Neural crest cell (in vitro differentiated cells): ENCODE measurements at regions not wholly inside any gene's neighbourhood (a gene's known extent, or its start where the extent isn't known, plus 50 kb on each side); places are given as distances from the start of the nearest gene placed in this dataset.
A peak's percentile ranks its signal among the peaks of the same experiment; 100 is the strongest.
"Not testable (repeated sequence)": the region's sequence is repeated elsewhere in the genome, so short reads cannot be mapped to it uniquely, and the experiment has no call there.

Source experiments
- DNase-seq: peaks from one replicate; pipeline ENCODE4 v3.0.0; 2021; ENCODE audit warnings: low read depth, mixed read lengths, low spot score
- H3K27ac Mint-ChIP-seq: one replicate; pipeline ENCODE4 v1.8.0; 2021; ENCODE audit warnings: mild to moderate bottlenecking, mixed read lengths; ENCODE audit not compliant: unreplicated experiment
- H3K27me3 Mint-ChIP-seq: 2 replicates; pipeline ENCODE4 v1.8.0; 2021; ENCODE audit warnings: low read depth, mild to moderate bottlenecking, mixed read lengths
- H3K36me3 Mint-ChIP-seq: 2 replicates; pipeline ENCODE4 v1.8.0; 2021; ENCODE audit warnings: low read depth, mild to moderate bottlenecking, mixed read lengths
- H3K4me1 Mint-ChIP-seq: 2 replicates; pipeline ENCODE4 v1.8.0; 2021; ENCODE audit warnings: mixed read lengths
- H3K4me3 Mint-ChIP-seq: one replicate; pipeline ENCODE4 v1.8.0; 2021; ENCODE audit warnings: mild to moderate bottlenecking, mixed read lengths
- H3K9me3 Mint-ChIP-seq: 2 replicates; pipeline ENCODE4 v1.8.0; 2021; ENCODE audit warnings: mixed read lengths
- TF ChIP-seq, protein P1 (sequence below): fragments of 200-600 bp; sonication (generic); conservative IDR thresholded peaks from 2 replicates; pipeline ENCODE4 v1.5.0; 2021; ENCODE audit warnings: antibody characterized with exemption, mild to moderate bottlenecking

DNA sequence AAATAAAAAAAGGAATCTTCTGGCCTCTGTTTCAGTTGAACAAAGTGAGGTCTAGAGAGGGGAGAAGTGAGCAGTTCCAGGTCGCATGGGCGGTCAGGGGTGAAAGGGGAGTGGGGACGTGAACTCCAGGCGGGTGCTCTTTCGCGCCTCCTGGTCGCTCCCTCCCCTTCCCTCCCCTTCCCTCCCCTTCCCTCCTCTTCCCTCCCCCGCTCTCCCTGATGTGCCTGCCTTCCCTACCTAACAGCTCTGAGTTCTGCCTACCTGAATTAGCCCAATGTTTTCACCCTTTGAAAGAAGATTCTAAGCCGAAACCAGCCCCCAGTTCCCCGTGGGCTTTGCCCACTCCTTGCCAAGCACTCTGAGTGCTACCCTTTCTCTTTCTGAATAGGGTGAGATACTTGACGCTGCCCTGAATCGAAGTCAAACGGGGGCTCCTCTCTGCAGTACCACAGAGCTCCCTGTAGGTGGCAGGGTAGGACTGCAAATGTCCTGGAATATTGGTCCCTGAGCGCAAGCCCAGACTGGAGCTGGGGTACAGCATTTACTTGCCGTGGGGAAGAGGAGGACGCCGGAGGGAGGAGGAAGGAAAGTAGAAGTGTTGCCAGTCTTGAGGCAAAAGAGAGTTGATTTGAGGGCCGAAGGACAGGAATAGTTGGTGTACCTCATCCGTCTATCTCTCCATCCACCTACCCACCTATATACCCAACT lies 214.4 kb downstream of the NPIPA7 start:
- not testable (repeated sequence) for H3K9me3 Mint-ChIP-seq, H3K36me3 Mint-ChIP-seq, H3K27ac Mint-ChIP-seq, H3K4me1 Mint-ChIP-seq, H3K4me3 Mint-ChIP-seq, H3K27me3 Mint-ChIP-seq
- peak; percentile 52 for DNase-seq
- TF ChIP-seq, protein P1, sequence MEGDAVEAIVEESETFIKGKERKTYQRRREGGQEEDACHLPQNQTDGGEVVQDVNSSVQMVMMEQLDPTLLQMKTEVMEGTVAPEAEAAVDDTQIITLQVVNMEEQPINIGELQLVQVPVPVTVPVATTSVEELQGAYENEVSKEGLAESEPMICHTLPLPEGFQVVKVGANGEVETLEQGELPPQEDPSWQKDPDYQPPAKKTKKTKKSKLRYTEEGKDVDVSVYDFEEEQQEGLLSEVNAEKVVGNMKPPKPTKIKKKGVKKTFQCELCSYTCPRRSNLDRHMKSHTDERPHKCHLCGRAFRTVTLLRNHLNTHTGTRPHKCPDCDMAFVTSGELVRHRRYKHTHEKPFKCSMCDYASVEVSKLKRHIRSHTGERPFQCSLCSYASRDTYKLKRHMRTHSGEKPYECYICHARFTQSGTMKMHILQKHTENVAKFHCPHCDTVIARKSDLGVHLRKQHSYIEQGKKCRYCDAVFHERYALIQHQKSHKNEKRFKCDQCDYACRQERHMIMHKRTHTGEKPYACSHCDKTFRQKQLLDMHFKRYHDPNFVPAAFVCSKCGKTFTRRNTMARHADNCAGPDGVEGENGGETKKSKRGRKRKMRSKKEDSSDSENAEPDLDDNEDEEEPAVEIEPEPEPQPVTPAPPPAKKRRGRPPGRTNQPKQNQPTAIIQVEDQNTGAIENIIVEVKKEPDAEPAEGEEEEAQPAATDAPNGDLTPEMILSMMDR = peak; percentile 72

DNA sequence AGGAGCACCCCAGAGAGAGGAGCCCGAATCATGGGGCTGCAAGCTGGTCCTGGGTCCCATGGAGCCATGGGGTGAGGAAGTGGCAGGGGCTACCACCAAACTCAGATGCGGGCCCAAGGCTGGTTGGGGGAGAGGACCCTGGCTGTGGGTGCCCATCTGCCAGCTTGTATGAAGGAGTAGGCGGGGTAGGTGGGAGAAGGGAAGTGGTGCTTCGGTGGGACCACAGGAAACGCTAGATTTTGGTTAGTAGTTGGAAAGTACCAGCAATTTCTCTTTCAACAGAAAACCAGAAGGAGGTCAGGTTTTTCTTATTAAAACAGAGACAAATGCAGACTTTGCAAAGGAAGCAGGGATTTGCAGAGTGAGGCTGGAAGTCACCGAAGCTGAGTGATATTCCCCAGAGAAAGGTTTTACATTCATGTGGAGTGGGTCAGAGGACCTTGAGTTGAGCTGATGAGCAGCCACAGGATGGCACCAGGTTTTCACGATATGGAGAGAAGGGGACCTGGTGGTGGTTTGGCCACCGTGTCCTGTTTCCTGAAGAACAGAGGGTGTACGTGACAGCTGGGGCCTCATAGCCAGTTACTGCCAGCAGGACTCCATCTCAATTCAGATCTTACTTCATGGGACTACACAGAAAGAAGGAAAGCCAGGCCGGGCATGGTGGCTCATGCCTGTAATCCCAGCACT lies 216.2 kb downstream of the NPIPA7 start:
- H3K9me3 Mint-ChIP-seq, H3K27me3 Mint-ChIP-seq, H3K4me3 Mint-ChIP-seq, H3K4me1 Mint-ChIP-seq, DNase-seq, H3K27ac Mint-ChIP-seq, H3K36me3 Mint-ChIP-seq: not testable (repeated sequence)

DNA sequence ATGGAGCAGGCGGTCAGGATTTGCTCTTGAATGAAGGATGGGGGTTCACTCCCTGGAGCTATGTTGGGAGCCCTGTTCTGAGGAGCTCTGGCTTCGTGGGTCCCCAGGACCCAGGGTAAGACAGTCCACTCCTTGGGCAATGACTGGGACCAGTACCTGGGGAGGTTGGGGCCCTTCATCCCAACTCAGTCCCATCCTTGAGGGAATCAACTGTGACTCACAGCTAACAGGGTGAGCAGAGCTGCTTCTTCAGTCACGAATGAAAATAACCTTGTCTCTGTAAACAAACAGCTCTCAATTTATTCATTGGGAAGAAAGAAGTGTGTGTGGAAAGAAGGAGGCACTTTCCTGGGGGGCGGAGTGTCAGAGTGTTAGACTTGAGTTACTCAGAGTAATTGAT lies 222.3 kb downstream of the NPIPA7 start:
- H3K27ac Mint-ChIP-seq, H3K9me3 Mint-ChIP-seq, DNase-seq, H3K4me1 Mint-ChIP-seq, H3K27me3 Mint-ChIP-seq, H3K4me3 Mint-ChIP-seq, H3K36me3 Mint-ChIP-seq: not testable (repeated sequence)

DNA sequence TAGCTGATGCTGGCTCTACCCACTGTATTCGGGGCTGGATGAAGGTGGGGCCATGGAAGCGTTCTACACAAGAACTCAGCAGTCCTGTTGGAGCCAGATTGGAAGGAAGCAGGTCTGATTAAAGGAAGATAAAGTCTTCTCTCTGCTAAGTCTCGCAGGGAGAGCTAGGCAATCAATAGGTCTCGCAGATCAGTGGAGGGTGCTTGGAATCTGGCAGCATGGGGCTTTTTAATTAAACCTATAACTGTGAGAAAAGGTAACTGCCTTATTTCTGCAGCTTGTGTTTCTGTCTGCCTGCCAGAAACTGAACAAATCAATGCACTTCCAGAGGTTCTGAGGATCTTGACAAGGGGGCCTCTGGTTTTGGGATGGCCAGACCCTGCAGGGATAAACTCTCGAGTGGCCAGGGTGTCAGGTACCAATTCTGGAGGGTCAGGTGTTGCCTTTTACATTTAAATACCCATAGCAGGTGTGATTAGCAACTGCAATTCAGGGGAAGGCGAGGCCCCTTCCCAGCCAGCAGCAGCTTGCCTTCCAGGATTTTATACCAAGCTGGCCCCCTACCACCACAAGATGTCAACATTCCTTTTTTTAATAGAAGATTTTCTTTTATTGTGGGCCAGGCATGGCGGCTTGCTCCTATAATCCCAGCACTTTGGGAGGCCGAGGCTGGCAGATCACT lies 228.6 kb downstream of the NPIPA7 start:
- H3K27ac Mint-ChIP-seq, H3K4me3 Mint-ChIP-seq, H3K9me3 Mint-ChIP-seq, H3K36me3 Mint-ChIP-seq, H3K27me3 Mint-ChIP-seq, H3K4me1 Mint-ChIP-seq, DNase-seq: not testable (repeated sequence)

DNA sequence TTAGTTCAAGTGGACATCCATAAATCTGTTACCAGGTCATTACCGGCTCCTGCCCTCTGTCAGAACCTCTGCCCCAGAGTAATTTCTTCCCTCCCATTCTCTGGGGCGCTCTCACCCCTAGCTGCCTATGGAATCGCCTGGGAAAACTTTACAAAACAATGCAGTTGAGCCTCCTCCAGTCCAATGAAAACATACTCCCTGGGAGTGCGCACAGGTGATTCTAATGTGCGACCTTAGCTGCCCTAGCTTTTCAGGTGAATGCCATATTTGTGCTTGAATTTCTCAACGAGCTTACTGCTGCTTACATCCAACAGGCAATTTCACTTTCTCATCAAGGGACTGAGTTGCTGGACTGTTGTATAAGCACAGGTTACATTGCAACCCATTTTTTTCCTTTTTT lies 230.7 kb downstream of the NPIPA7 start:
- H3K27ac Mint-ChIP-seq, H3K4me1 Mint-ChIP-seq, H3K27me3 Mint-ChIP-seq, H3K9me3 Mint-ChIP-seq, H3K4me3 Mint-ChIP-seq, H3K36me3 Mint-ChIP-seq, DNase-seq: not testable (repeated sequence)

DNA sequence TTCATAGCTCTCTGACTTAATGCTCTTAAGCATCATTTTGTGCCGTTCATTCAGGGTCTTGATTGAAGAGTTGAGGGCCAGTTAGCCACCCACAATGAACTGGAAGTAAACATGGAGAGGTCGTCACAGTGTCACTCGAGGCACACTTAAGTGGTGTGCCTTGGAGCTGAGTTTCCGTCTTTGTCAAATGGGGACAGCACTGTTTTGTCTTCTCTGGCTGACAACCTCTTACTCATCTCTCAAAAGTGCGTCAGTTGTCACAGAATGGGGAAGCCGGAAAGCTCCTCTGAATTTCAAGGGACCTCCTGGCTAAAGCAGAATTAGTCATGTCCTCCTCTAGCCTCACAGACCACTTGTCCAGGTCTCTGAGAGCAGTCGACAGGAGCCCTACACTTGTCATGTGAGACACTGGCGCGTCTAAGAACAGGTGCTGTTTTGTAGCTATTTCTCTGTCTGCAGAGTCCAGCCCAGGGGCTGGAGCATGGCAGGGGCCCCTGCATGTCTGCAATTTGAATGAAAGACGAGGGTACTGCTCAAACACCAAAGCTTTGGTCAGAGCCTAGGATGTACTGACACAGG lies 231.5 kb downstream of the NPIPA7 start:
- not testable (repeated sequence) for H3K27ac Mint-ChIP-seq, H3K4me3 Mint-ChIP-seq, DNase-seq, H3K27me3 Mint-ChIP-seq, H3K4me1 Mint-ChIP-seq, H3K36me3 Mint-ChIP-seq, H3K9me3 Mint-ChIP-seq

DNA sequence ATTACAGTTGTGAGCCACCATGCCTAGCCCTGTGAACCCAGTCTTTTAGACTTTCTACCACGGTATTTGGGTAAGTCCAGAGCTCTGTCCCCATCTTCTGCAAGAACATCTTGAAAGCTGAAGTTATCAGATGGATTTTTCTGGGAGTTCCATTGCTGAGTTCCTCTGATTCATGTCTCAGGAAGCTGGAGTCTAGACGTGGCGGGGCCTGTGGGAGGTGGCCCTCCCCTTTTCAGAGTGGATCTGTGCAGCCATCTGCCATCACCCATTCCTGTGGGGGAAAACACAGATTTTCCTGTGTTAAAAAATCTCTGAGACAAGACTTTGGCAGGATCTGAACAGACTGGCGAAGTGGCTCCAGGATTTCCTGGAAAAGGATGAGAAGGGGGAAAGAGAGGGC lies 234.3 kb downstream of the NPIPA7 start:
- not testable (repeated sequence) for H3K27me3 Mint-ChIP-seq, H3K4me1 Mint-ChIP-seq, H3K4me3 Mint-ChIP-seq, H3K9me3 Mint-ChIP-seq, DNase-seq, H3K27ac Mint-ChIP-seq, H3K36me3 Mint-ChIP-seq

DNA sequence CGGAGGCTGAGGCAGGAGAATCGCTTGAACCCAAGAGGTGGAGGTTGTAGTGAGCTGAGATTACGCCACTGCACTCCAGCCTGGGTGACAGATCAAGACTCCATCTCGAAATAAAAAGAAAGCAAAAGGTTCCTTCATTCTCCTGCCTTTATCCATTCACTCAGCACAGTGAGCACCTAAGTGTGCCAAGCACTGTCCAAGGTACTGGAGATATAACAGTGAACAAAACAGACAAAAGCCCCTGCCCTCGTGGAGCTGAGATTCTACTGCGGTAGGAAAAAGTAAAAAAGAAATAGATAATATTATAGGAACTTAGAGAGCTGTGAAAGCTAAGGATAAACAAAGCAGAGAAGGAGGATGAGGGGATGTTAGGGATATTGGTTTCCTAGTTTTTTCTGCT lies 235.5 kb downstream of the NPIPA7 start:
- not testable (repeated sequence) for H3K36me3 Mint-ChIP-seq, DNase-seq, H3K9me3 Mint-ChIP-seq, H3K27ac Mint-ChIP-seq, H3K4me3 Mint-ChIP-seq, H3K4me1 Mint-ChIP-seq, H3K27me3 Mint-ChIP-seq

DNA sequence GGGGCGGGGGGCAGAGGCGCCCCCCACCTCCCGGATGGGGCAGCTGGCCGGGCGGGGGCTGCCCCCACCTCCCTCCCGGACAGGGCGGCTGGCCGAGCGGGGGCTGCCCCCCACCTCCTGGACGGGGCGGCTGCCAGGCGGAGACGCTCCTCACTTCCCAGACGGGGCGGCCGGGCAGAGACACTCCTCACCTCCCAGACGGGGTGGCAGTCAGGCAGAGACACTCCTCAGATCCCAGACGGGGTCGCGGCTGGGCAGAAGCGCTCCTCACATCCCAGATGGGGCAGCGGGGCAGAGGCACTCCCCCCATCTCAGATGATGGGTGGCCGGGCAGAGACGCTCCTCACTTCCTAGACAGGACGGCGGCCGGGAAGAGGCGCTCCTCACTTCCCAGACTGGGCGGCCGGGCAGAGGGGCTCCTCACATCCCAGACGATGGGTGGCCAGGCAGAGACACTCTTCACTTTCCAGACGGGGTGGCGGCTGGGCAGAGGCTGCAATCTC lies 240.1 kb downstream of the NPIPA7 start:
- H3K4me3 Mint-ChIP-seq, H3K36me3 Mint-ChIP-seq, H3K4me1 Mint-ChIP-seq, H3K27me3 Mint-ChIP-seq, H3K27ac Mint-ChIP-seq, DNase-seq, H3K9me3 Mint-ChIP-seq: not testable (repeated sequence)

DNA sequence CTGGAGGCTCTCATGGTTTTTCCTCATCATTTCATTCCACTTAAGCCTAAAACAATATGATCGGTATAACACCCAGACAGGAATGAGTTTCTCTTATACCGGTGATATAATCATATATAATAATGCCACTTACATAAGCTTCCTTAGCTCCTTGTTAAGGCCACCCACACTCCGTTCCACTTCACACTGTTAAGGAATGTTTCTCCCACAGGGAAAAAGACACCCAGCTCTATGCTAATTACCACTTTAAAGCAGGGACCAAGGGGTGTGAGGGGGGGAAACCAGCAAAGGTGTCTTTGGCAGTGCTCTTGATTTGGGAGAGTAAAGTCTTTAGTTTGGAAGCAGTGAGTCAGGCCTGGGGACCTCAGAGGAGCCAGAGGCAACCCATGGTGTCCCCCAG lies 245.4 kb downstream of the NPIPA7 start:
- H3K27me3 Mint-ChIP-seq, H3K4me3 Mint-ChIP-seq, H3K36me3 Mint-ChIP-seq, H3K4me1 Mint-ChIP-seq, H3K27ac Mint-ChIP-seq, H3K9me3 Mint-ChIP-seq, DNase-seq: not testable (repeated sequence)

DNA sequence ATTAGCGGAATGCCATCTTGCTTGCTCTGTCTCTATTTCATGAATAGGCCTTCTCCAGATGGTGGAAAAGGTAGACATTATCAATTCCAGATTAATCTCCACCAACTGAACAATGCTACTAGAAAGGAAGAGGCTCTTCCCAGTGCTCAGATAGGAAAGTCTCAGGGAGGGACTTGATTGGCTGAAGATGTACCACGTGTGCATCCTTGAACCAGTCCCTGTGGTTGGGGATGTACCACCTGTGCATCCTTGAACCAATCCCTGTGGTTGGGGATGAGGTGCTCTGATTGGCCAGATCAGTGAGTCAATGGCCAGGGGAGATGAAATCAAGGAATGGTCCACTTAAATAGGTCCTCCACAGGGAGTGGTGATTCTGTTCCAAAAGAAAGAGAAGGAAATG lies 246.2 kb downstream of the NPIPA7 start:
- not testable (repeated sequence) for H3K9me3 Mint-ChIP-seq

DNA sequence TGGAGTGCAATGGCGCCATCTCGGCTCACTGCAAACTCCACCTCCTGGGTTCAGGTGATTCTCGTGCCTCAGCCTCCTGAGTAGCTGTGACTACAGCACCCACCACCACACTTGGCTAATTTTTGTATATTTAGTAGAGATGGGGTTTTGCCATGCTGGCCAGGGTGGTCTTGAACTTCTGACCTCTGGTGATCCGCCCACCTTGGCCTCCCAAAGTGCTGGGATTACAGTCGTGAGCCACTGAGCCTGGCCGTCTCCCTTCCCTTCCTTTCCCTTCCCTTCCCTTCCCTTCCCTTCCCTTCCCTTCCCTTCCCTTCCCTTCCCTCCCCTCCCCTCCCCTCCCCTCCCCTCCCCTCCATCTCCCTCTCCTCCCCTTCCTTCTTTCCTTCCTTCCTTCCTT lies 248.9 kb downstream of the NPIPA7 start:
- H3K4me3 Mint-ChIP-seq, H3K36me3 Mint-ChIP-seq, H3K27ac Mint-ChIP-seq, H3K27me3 Mint-ChIP-seq, H3K4me1 Mint-ChIP-seq, H3K9me3 Mint-ChIP-seq, DNase-seq: not testable (repeated sequence)

More for the DNA sequence above, 246.2 kb downstream of the NPIPA7 start:
- not testable (repeated sequence) for H3K27me3 Mint-ChIP-seq, H3K27ac Mint-ChIP-seq, H3K36me3 Mint-ChIP-seq, DNase-seq, H3K4me3 Mint-ChIP-seq, H3K4me1 Mint-ChIP-seq
